Ishikawa (cell line): ENCODE measurements at regions not wholly inside any gene's neighbourhood (a gene's known extent, or its start where the extent isn't known, plus 50 kb on each side); places are given as distances from the start of the nearest gene placed in this dataset.

Experiments used
- EGR1 ChIP-seq: IDR thresholded peaks from 2 replicates; pipeline ENCODE4 v1.6.1; 2012
- EP300 ChIP-seq: IDR thresholded peaks from 2 replicates; pipeline ENCODE4 v1.6.1; 2012; ENCODE audit warnings: borderline replicate concordance
- FOXM1 ChIP-seq: IDR thresholded peaks from 2 replicates; pipeline ENCODE4 v1.6.1; 2012; ENCODE audit warnings: low read depth, borderline replicate concordance
- MAX ChIP-seq: IDR thresholded peaks from 2 replicates; pipeline ENCODE4 v1.6.1; 2012
- NFIC ChIP-seq: IDR thresholded peaks from 2 replicates; pipeline ENCODE4 v1.6.1; 2012
- RAD21 ChIP-seq: IDR thresholded peaks from 2 replicates; pipeline ENCODE4 v1.6.1; 2012; ENCODE audit warnings: low read depth
- TAF1 ChIP-seq: IDR thresholded peaks from 2 replicates; pipeline ENCODE4 v1.6.1; 2012; ENCODE audit warnings: low read depth, mild to moderate bottlenecking
- TEAD4 ChIP-seq: IDR thresholded peaks from 2 replicates; pipeline ENCODE4 v1.6.1; 2012
- YY1 ChIP-seq: IDR thresholded peaks from 2 replicates; pipeline ENCODE4 v1.6.1; 2012; ENCODE audit warnings: low read depth
- ZBTB7A ChIP-seq: IDR thresholded peaks from 2 replicates; pipeline ENCODE4 v1.6.1; 2012; ENCODE audit warnings: low read depth
- TF ChIP-seq, protein P1 (sequence below): IDR thresholded peaks from 2 replicates; pipeline ENCODE4 v1.6.1; 2012; ENCODE audit warnings: low read depth, mild to moderate bottlenecking

- TF ChIP-seq RAD21 = no peak
- no peak for TF ChIP-seq NFIC
- TF ChIP-seq EGR1 = no peak
- no peak for TF ChIP-seq FOXM1
- no peak for TF ChIP-seq EP300
- no peak for TF ChIP-seq MAX
- no peak for TF ChIP-seq ZBTB7A
- no peak for TF ChIP-seq TAF1
- no peak for TF ChIP-seq TEAD4
- TF ChIP-seq, protein P1, sequence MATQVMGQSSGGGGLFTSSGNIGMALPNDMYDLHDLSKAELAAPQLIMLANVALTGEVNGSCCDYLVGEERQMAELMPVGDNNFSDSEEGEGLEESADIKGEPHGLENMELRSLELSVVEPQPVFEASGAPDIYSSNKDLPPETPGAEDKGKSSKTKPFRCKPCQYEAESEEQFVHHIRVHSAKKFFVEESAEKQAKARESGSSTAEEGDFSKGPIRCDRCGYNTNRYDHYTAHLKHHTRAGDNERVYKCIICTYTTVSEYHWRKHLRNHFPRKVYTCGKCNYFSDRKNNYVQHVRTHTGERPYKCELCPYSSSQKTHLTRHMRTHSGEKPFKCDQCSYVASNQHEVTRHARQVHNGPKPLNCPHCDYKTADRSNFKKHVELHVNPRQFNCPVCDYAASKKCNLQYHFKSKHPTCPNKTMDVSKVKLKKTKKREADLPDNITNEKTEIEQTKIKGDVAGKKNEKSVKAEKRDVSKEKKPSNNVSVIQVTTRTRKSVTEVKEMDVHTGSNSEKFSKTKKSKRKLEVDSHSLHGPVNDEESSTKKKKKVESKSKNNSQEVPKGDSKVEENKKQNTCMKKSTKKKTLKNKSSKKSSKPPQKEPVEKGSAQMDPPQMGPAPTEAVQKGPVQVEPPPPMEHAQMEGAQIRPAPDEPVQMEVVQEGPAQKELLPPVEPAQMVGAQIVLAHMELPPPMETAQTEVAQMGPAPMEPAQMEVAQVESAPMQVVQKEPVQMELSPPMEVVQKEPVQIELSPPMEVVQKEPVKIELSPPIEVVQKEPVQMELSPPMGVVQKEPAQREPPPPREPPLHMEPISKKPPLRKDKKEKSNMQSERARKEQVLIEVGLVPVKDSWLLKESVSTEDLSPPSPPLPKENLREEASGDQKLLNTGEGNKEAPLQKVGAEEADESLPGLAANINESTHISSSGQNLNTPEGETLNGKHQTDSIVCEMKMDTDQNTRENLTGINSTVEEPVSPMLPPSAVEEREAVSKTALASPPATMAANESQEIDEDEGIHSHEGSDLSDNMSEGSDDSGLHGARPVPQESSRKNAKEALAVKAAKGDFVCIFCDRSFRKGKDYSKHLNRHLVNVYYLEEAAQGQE = no peak
- no peak for TF ChIP-seq YY1
Measured at GRCh38 chr15:36434177-36434576, 145.2 kb upstream of the CDIN1 start.
